WTC11 (cell line): ENCODE measurements at regions not wholly inside any gene's neighbourhood (a gene's known extent, or its start where the extent isn't known, plus 50 kb on each side); places are given as distances from the start of the nearest gene placed in this dataset.

Source experiments
- ATAC-seq: fragments of 200-7000 bp; cut with Tn5 transposase; 2 replicates; pipeline ENCODE4 v1.10.0; 2021; ENCODE audit warnings: mild to moderate bottlenecking, moderate library complexity
- CTCF ChIA-PET: fragments of 300-600 bp; sonication (Branson Sonifier 250); formaldehyde crosslinking; loops from one replicate; lab custom pipeline; 2021; ENCODE audit warnings: antibody characterized with exemption; lab: Charles Lee
- POLR2A ChIA-PET: fragments of 350-600 bp; sonication (Branson Sonifier 250); formaldehyde crosslinking; loops from one replicate; lab custom pipeline; 2021; ENCODE audit warnings: antibody characterized with exemption; lab: Charles Lee
- DNase-seq: peaks from one replicate; pipeline ENCODE4 v3.0.0; 2021; ENCODE audit warnings: low spot score
- H3K27ac Mint-ChIP-seq: 2 replicates; pipeline ENCODE4 v1.8.0; 2021; ENCODE audit warnings: mixed read lengths
- H3K27me3 Mint-ChIP-seq: 2 replicates; pipeline ENCODE4 v1.8.0; 2021; ENCODE audit warnings: low read depth, mild to moderate bottlenecking, moderate library complexity, mixed read lengths
- H3K36me3 Mint-ChIP-seq: 2 replicates; pipeline ENCODE4 v1.8.0; 2021; ENCODE audit warnings: mixed read lengths
- H3K4me1 Mint-ChIP-seq: 2 replicates; pipeline ENCODE4 v1.8.0; 2022; ENCODE audit warnings: mixed read lengths
- H3K4me3 Mint-ChIP-seq: 2 replicates; pipeline ENCODE4 v1.8.0; 2021; ENCODE audit warnings: mild to moderate bottlenecking, moderate library complexity, mixed read lengths
- H3K9me3 Mint-ChIP-seq: 2 replicates; pipeline ENCODE4 v1.8.0; 2021; ENCODE audit warnings: mixed read lengths
- ATF1 ChIP-seq: sonication (generic); formaldehyde crosslinking; IDR thresholded peaks from 2 replicates; pipeline ENCODE4 v1.8.1; 2023; ENCODE audit warnings: mild to moderate bottlenecking, moderate library complexity, missing genetic modification reagents
- CBFB ChIP-seq: sonication (generic); formaldehyde crosslinking; IDR thresholded peaks from 2 replicates; pipeline ENCODE4 v1.8.1; 2022; ENCODE audit warnings: mild to moderate bottlenecking, low read depth, missing genetic modification reagents
- ELF4 ChIP-seq: sonication (generic); formaldehyde crosslinking; IDR thresholded peaks from 2 replicates; pipeline ENCODE4 v1.8.1; 2022; ENCODE audit warnings: low read depth, mild to moderate bottlenecking, moderate library complexity, missing genetic modification reagents
- ERG ChIP-seq: fragments of 250-450 bp; sonication (Bioruptor Pico); IDR thresholded peaks from 2 replicates; pipeline ENCODE4 v1.8.0; 2021; ENCODE audit warnings: mild to moderate bottlenecking
- ETV6 ChIP-seq: sonication (generic); formaldehyde crosslinking; IDR thresholded peaks from 2 replicates; pipeline ENCODE4 v1.8.1; 2022; ENCODE audit warnings: mild to moderate bottlenecking, missing genetic modification reagents
- FOXK1 ChIP-seq: sonication (generic); formaldehyde crosslinking; IDR thresholded peaks from 2 replicates; pipeline ENCODE4 v1.8.0; 2022; ENCODE audit warnings: mild to moderate bottlenecking, moderate library complexity, missing genetic modification reagents
- FOXP1 ChIP-seq: sonication (generic); formaldehyde crosslinking; IDR thresholded peaks from 2 replicates; pipeline ENCODE4 v1.8.0; 2022; ENCODE audit warnings: missing genetic modification reagents, mild to moderate bottlenecking, moderate library complexity, borderline replicate concordance
- FOXP4 ChIP-seq: sonication (generic); formaldehyde crosslinking; IDR thresholded peaks from 2 replicates; pipeline ENCODE4 v1.8.0; 2022; ENCODE audit warnings: mild to moderate bottlenecking, missing genetic modification reagents
- GRHL2 ChIP-seq: fragments of 250-450 bp; sonication (Bioruptor Pico); IDR thresholded peaks from 2 replicates; pipeline ENCODE4 v1.8.0; 2022; ENCODE audit warnings: mild to moderate bottlenecking, moderate library complexity; ENCODE audit not compliant: insufficient replicate concordance, severe bottlenecking
- HMGA2 ChIP-seq: fragments of 250-450 bp; sonication (Bioruptor Pico); IDR thresholded peaks from 2 replicates; pipeline ENCODE4 v1.4.0; 2021; ENCODE audit warnings: mild to moderate bottlenecking, moderate library complexity
- JAZF1 ChIP-seq: fragments of 250-450 bp; sonication (Bioruptor Pico); IDR thresholded peaks from 2 replicates; pipeline ENCODE4 v1.9.0; 2021; ENCODE audit warnings: moderate library complexity, mild to moderate bottlenecking, inconsistent platforms
- NFATC4 ChIP-seq: fragments of 250-450 bp; sonication (Bioruptor Pico); IDR thresholded peaks from 2 replicates; pipeline ENCODE4 v1.9.0; 2021; ENCODE audit warnings: mild to moderate bottlenecking
- NFE2L1 ChIP-seq: sonication (generic); formaldehyde crosslinking; IDR thresholded peaks from 2 replicates; pipeline ENCODE4 v1.8.1; 2023; ENCODE audit warnings: missing genetic modification reagents
- NFYB ChIP-seq: sonication (generic); formaldehyde crosslinking; conservative IDR thresholded peaks from 2 replicates; pipeline ENCODE4 v1.8.0; 2022; ENCODE audit warnings: low read depth, missing genetic modification reagents
- NR3C1 ChIP-seq: sonication (generic); formaldehyde crosslinking; conservative IDR thresholded peaks from 2 replicates; pipeline ENCODE4 v1.8.1; 2023; ENCODE audit warnings: low read depth, mild to moderate bottlenecking, missing genetic modification reagents
- SMAD3 ChIP-seq: sonication (generic); formaldehyde crosslinking; IDR thresholded peaks from 2 replicates; pipeline ENCODE4 v1.8.0; 2022; ENCODE audit warnings: missing genetic modification reagents, mild to moderate bottlenecking, borderline replicate concordance
- SP1 ChIP-seq: sonication (generic); formaldehyde crosslinking; conservative IDR thresholded peaks from 2 replicates; pipeline ENCODE4 v1.8.1; 2022; ENCODE audit warnings: missing genetic modification reagents
- TP53 ChIP-seq: sonication (generic); formaldehyde crosslinking; IDR thresholded peaks from 2 replicates; pipeline ENCODE4 v1.8.1; 2023; ENCODE audit warnings: mild to moderate bottlenecking, missing genetic modification reagents
- USF1 ChIP-seq: sonication (generic); formaldehyde crosslinking; IDR thresholded peaks from 2 replicates; pipeline ENCODE4 v1.8.0; 2022; ENCODE audit warnings: mild to moderate bottlenecking, missing genetic modification reagents
- ZBTB21 ChIP-seq: sonication (generic); formaldehyde crosslinking; IDR thresholded peaks from 2 replicates; pipeline ENCODE4 v1.8.1; 2023; ENCODE audit warnings: mild to moderate bottlenecking, missing genetic modification reagents, borderline replicate concordance
- ZNF317 ChIP-seq: sonication (generic); formaldehyde crosslinking; IDR thresholded peaks from 2 replicates; pipeline ENCODE4 v1.8.1; 2023; ENCODE audit warnings: low read depth, mild to moderate bottlenecking, moderate library complexity, missing genetic modification reagents, borderline replicate concordance
- ZNF396 ChIP-seq: fragments of 250-450 bp; sonication (Bioruptor Pico); IDR thresholded peaks from 2 replicates; pipeline ENCODE4 v1.8.0; 2021; ENCODE audit warnings: mild to moderate bottlenecking, moderate library complexity, borderline replicate concordance
- ZNF416 ChIP-seq: fragments of 250-450 bp; sonication (Bioruptor Pico); IDR thresholded peaks from 2 replicates; pipeline ENCODE4 v1.9.0; 2021; ENCODE audit warnings: mild to moderate bottlenecking, inconsistent platforms
- ZNF423 ChIP-seq: fragments of 250-450 bp; sonication (Bioruptor Pico); IDR thresholded peaks from 2 replicates; pipeline ENCODE4 v2.1.2; 2022; ENCODE audit warnings: mild to moderate bottlenecking, moderate library complexity
- ZNF425 ChIP-seq: fragments of 250-450 bp; sonication (Bioruptor Pico); conservative IDR thresholded peaks from 2 replicates; pipeline ENCODE4 v1.9.0; 2021; ENCODE audit warnings: mild to moderate bottlenecking
- ZNF532 ChIP-seq: fragments of 250-450 bp; sonication (Bioruptor Pico); IDR thresholded peaks from 2 replicates; pipeline ENCODE4 v1.9.0; 2021; ENCODE audit warnings: mild to moderate bottlenecking, borderline replicate concordance
- TF ChIP-seq, protein P1 (sequence below): sonication (generic); formaldehyde crosslinking; IDR thresholded peaks from 2 replicates; pipeline ENCODE4 v1.8.1; 2023; ENCODE audit warnings: mild to moderate bottlenecking, missing genetic modification reagents, moderate library complexity

DNA sequence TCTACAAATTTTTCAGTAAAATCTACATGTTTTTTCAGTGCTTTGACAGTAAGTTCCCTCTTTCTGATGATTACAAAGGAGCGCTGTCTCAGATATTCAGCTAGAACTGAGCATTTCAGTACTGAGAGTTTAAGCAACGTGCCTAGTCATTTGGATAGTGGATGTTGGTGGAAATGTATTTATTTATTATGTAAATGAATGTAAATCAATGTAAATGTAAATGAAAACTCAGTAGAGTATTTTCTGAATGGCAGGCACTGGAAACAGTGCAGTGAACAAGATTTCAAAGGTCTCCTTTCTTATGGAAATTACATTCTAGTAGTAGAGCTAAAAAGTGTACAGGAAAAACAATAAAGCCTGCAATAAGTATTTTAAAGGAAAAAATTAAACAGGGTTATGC lies 370.2 kb upstream of the SPANXN4 start (continued):
- no peak for TF ChIP-seq GRHL2 (CRISPR knock-in tag)
- TF ChIP-seq ZNF532 (CRISPR knock-in tag), result no peak
- TF ChIP-seq ZNF317 (CRISPR knock-in tag), result no peak
- no peak for TF ChIP-seq NFYB (CRISPR knock-in tag)
- TF ChIP-seq ETV6, result no peak
- no peak for TF ChIP-seq ELF4 (CRISPR knock-in tag)
- no peak for TF ChIP-seq ZNF423 (CRISPR knock-in tag)
- no peak for TF ChIP-seq ZBTB21 (CRISPR knock-in tag)
- no peak for TF ChIP-seq ZNF396 (CRISPR knock-in tag)
- no peak for TF ChIP-seq CBFB
- no peak for TF ChIP-seq TP53 (CRISPR knock-in tag)
- no peak for TF ChIP-seq ERG
- TF ChIP-seq, protein P1, sequence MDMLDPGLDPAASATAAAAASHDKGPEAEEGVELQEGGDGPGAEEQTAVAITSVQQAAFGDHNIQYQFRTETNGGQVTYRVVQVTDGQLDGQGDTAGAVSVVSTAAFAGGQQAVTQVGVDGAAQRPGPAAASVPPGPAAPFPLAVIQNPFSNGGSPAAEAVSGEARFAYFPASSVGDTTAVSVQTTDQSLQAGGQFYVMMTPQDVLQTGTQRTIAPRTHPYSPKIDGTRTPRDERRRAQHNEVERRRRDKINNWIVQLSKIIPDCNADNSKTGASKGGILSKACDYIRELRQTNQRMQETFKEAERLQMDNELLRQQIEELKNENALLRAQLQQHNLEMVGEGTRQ, result no peak
- no peak for TF ChIP-seq ATF1 (CRISPR knock-in tag)
- no peak for TF ChIP-seq FOXP4 (CRISPR knock-in tag)
- TF ChIP-seq, all 79 proteins: peak for 0

DNA sequence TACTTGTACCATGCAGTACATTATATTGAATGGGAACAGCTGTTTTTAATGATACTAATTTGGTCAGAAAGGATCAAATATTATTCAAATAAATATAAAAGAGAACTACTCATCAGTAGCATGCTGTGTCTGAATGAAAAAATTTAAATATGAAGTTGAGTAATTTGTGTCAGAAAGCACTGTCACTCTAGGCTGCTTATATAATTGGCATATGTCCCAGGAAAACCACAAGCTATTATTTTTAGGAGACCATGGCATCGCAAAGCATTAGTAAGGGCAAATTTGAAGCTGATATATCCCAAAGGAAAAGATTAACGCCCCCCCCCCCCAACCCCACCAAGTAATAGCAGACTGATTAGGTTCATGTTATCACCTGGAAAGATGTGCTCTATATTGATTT lies 388.5 kb upstream of the SPANXN4 start:
- H3K4me3 Mint-ChIP-seq, result no peak overlapping the region
- no peaks in the 10 kb centered on the region for H3K4me1 Mint-ChIP-seq
- ChIA-PET POLR2A (no interaction called here), CTCF (no interaction called here)
- ATAC-seq, result no peak
- H3K27ac Mint-ChIP-seq, result no peak overlapping the region
- no peak for DNase-seq
- H3K36me3 Mint-ChIP-seq, result peaks cover 9% of the 10 kb centered on the region
- no peaks in the 10 kb centered on the region for H3K27me3 Mint-ChIP-seq
- H3K9me3 Mint-ChIP-seq, result peaks cover 21% of the 10 kb centered on the region
- TF ChIP-seq JAZF1 (CRISPR knock-in tag), result no peak
- TF ChIP-seq SP1 (CRISPR knock-in tag), result no peak
- no peak for TF ChIP-seq HMGA2 (CRISPR knock-in tag)
- no peak for TF ChIP-seq NFE2L1 (CRISPR knock-in tag)
- TF ChIP-seq USF1, result no peak
- TF ChIP-seq FOXP1 (CRISPR knock-in tag), result no peak
- TF ChIP-seq NR3C1 (CRISPR knock-in tag), result no peak
- no peak for TF ChIP-seq NFATC4 (CRISPR knock-in tag)
- TF ChIP-seq ERG, result no peak
- TF ChIP-seq SMAD3 (CRISPR knock-in tag), result no peak
- TF ChIP-seq ZNF416 (CRISPR knock-in tag), result no peak
- TF ChIP-seq FOXK1 (CRISPR knock-in tag), result no peak
- no peak for TF ChIP-seq ZNF425 (CRISPR knock-in tag)
